ENCODE measurements at regions not wholly inside any gene's neighbourhood (a gene's known extent, or its start where the extent isn't known, plus 50 kb on each side); places are given as distances from the start of the nearest gene placed in this dataset.
"Not testable (repeated sequence)": the region's sequence is repeated elsewhere in the genome, so short reads cannot be mapped to it uniquely, and the experiment has no call there.

GRCh38 chr20:30813412-30814311, 443.8 kb upstream of the DEFB115 start:
- not testable (repeated sequence) for TF ChIP-seq CTCF (IDR thresholded peaks at IDR 0.05; ENCODE audit: low read depth, low read length); EZH2phosphoT487 (IDR thresholded peaks at IDR 0.05; ENCODE audit: low read depth)
